ENCODE measurements at regions not wholly inside any gene's neighbourhood (a gene's known extent, or its start where the extent isn't known, plus 50 kb on each side); places are given as distances from the start of the nearest gene placed in this dataset.

DNA sequence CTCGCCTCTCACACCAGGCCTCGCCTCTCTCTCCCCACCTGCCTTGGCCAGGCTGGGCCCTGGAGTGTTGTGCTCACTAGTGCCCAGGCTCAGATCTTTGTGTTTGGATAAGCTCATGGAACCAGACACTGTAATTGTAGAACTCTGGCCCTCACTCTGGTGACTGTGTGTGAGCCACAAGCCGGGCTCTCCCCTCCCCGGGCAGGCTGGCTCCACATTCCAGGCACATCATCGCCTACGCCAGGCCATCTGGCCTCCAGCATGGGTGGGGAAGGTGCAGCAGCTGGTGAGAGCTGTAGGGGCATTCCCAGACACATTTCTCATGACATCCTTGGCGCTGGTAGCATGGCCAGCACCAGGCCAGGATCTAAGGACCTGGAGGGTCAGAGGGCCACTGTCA, 202.3 kb downstream of the RAB11FIP4 start (continued):
- TF ChIP-seq, protein P1, sequence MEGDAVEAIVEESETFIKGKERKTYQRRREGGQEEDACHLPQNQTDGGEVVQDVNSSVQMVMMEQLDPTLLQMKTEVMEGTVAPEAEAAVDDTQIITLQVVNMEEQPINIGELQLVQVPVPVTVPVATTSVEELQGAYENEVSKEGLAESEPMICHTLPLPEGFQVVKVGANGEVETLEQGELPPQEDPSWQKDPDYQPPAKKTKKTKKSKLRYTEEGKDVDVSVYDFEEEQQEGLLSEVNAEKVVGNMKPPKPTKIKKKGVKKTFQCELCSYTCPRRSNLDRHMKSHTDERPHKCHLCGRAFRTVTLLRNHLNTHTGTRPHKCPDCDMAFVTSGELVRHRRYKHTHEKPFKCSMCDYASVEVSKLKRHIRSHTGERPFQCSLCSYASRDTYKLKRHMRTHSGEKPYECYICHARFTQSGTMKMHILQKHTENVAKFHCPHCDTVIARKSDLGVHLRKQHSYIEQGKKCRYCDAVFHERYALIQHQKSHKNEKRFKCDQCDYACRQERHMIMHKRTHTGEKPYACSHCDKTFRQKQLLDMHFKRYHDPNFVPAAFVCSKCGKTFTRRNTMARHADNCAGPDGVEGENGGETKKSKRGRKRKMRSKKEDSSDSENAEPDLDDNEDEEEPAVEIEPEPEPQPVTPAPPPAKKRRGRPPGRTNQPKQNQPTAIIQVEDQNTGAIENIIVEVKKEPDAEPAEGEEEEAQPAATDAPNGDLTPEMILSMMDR (IDR thresholded peaks at IDR 0.05; ENCODE audit: control extremely low read depth in 1 of 3, insufficient read depth in 1 of 3, low read depth in 1 of 3, low read length in 3 of 3), result no peak
- TF ChIP-seq RFX5 (IDR thresholded peaks at IDR 0.05; ENCODE audit: borderline replicate concordance, low read depth, low read length), result no peak
- no peak for TF ChIP-seq TBP (IDR thresholded peaks at IDR 0.05; ENCODE audit: low read depth, low read length)
- no peak for TF ChIP-seq JUND (IDR thresholded peaks at IDR 0.05; ENCODE audit: low read length)
- no peak for TF ChIP-seq HDAC6 (IDR thresholded peaks at IDR 0.05; ENCODE audit: low read depth, low read length)
- no peak for TF ChIP-seq RBBP5 (IDR thresholded peaks at IDR 0.05; ENCODE audit: borderline replicate concordance, low read depth, low read length)
- no peak for TF ChIP-seq SP1 (IDR thresholded peaks at IDR 0.05; ENCODE audit: low read depth, low read length)

Data from H1 (cell line).